ENCODE measurements at regions not wholly inside any gene's neighbourhood (a gene's known extent, or its start where the extent isn't known, plus 50 kb on each side); places are given as distances from the start of the nearest gene placed in this dataset.

- intact Hi-C loops (cut with DNase I; ENCODE audit: low total_unique reads): no loop called here
- Histone ChIP-seq H3K4me3 (no peak overlapping the region), H3K9me3 (no peaks in the 10 kb centered on the region), H3K27ac (no peak overlapping the region), H3K27me3 (no peaks in the 10 kb centered on the region), H3K4me1 (no peaks in the 10 kb centered on the region), H3K36me3 (ENCODE audit: low read depth, missing control alignments) (no peaks in the 10 kb centered on the region)
- TF ChIP-seq CTCF (IDR thresholded peaks at IDR 0.05) (no peak), POLR2A (IDR thresholded peaks at IDR 0.05) (no peak)
- no peak for DNase-seq
- 93 to 94% methylated on average over 1 of the region's 1 CpG for WGBS, 2 donors
Observed at GRCh38 chrX:125424536-125424935, 104.9 kb downstream of the TEX13C start.

- intact Hi-C loops (cut with DNase I; ENCODE audit: low total_unique reads): no loop called here
- H3K4me1 ChIP-seq: no peaks in the 10 kb centered on the region
- no peaks in the 10 kb centered on the region for H3K27me3 ChIP-seq
- TF ChIP-seq POLR2A (IDR thresholded peaks at IDR 0.05) (no peak), CTCF (IDR thresholded peaks at IDR 0.05) (peak in 1 of 3 experiments; percentile 5)
- H3K9me3 ChIP-seq: no peaks in the 10 kb centered on the region
- no peak overlapping the region for H3K27ac ChIP-seq
- H3K4me3 ChIP-seq: no peak overlapping the region
- no peaks in the 10 kb centered on the region for H3K36me3 ChIP-seq (ENCODE audit: low read depth, missing control alignments)
- DNase-seq: no peak
Observed at GRCh38 chrX:125436855-125437254, 117.2 kb downstream of the TEX13C start.

- Histone ChIP-seq H3K27me3 (no peaks in the 10 kb centered on the region), H3K4me3 (no peak overlapping the region), H3K27ac (no peak overlapping the region), H3K4me1 (no peaks in the 10 kb centered on the region), H3K36me3 (ENCODE audit: low read depth, missing control alignments) (no peaks in the 10 kb centered on the region), H3K9me3 (no peaks in the 10 kb centered on the region)
- 79 to 92% methylated on average over 2 to 3 of the region's 3 CpGs for WGBS, 2 donors
- TF ChIP-seq POLR2A (IDR thresholded peaks at IDR 0.05) (no peak), CTCF (IDR thresholded peaks at IDR 0.05) (no peak)
- no peak for DNase-seq
- intact Hi-C loops (cut with DNase I; ENCODE audit: low total_unique reads): no loop called here
Observed at GRCh38 chrX:125439194-125439849, 119.7 kb downstream of the TEX13C start.

- H3K9me3 ChIP-seq: no peaks in the 10 kb centered on the region
- no peak overlapping the region for H3K4me3 ChIP-seq
- no peak for DNase-seq
- no peaks in the 10 kb centered on the region for H3K4me1 ChIP-seq
- TF ChIP-seq CTCF (IDR thresholded peaks at IDR 0.05) (no peak), POLR2A (IDR thresholded peaks at IDR 0.05) (no peak)
- intact Hi-C loops (cut with DNase I; ENCODE audit: low total_unique reads): no loop called here
- H3K36me3 ChIP-seq (ENCODE audit: low read depth, missing control alignments): no peaks in the 10 kb centered on the region
- no peaks in the 10 kb centered on the region for H3K27me3 ChIP-seq
- WGBS, 2 donors: 100% methylated on average over 1 of the region's 1 CpG; no CpG with 5 or more reads in 1 of the 2 donors
- no peak overlapping the region for H3K27ac ChIP-seq
Observed at GRCh38 chrX:125444659-125445058, 125.0 kb downstream of the TEX13C start.

- TF ChIP-seq POLR2A (IDR thresholded peaks at IDR 0.05) (no peak), CTCF (IDR thresholded peaks at IDR 0.05) (no peak)
- Histone ChIP-seq H3K36me3 (ENCODE audit: low read depth, missing control alignments) (no peaks in the 10 kb centered on the region), H3K4me1 (no peaks in the 10 kb centered on the region), H3K27me3 (no peaks in the 10 kb centered on the region), H3K4me3 (no peak overlapping the region), H3K9me3 (no peaks in the 10 kb centered on the region), H3K27ac (no peak overlapping the region)
- DNase-seq: no peak
- intact Hi-C loops (cut with DNase I; ENCODE audit: low total_unique reads): no loop called here
Observed at GRCh38 chrX:125475482-125475881, 155.8 kb downstream of the TEX13C start.
